ENCODE measurements at regions not wholly inside any gene's neighbourhood (a gene's known extent, or its start where the extent isn't known, plus 50 kb on each side); places are given as distances from the start of the nearest gene placed in this dataset.

- no peak for DNase-seq (ENCODE audit: low read depth, low spot score)
Observed at GRCh38 chr3:194833114-194833910, 147.6 kb downstream of the FAM43A start.

GRCh38 chr3:194836661-194837060 is 151.0 kb downstream of the FAM43A start:
- DNase-seq (ENCODE audit: low read depth, low spot score), result no peak

GRCh38 chr3:194837457-194838127 is 151.9 kb downstream of the FAM43A start:
- peak; percentile 41 for DNase-seq (ENCODE audit: low read depth, low spot score)

- no peak for DNase-seq (ENCODE audit: low read depth, low spot score)
Observed at GRCh38 chr3:194838236-194838635, 152.6 kb downstream of the FAM43A start.

- peak; percentile 86 for DNase-seq (ENCODE audit: low read depth, low spot score)
Observed at GRCh38 chr3:194840661-194841514, 155.2 kb downstream of the FAM43A start.

GRCh38 chr3:194841515-194841841 is 155.8 kb downstream of the FAM43A start:
- no peak for DNase-seq (ENCODE audit: low read depth, low spot score)

- DNase-seq (ENCODE audit: low read depth, low spot score), result no peak
Observed at GRCh38 chr3:194843556-194843955, 157.9 kb downstream of the FAM43A start.

- DNase-seq (ENCODE audit: low read depth, low spot score), result no peak
Observed at GRCh38 chr3:194844046-194844445, 158.4 kb downstream of the FAM43A start.

GRCh38 chr3:194849166-194849875 is 163.6 kb downstream of the FAM43A start:
- DNase-seq (ENCODE audit: low read depth, low spot score), result no peak

GRCh38 chr3:194851254-194851653 is 165.6 kb downstream of the FAM43A start:
- no peak for DNase-seq (ENCODE audit: low read depth, low spot score)

GRCh38 chr3:194851941-194852340 is 166.3 kb downstream of the FAM43A start:
- no peak for DNase-seq (ENCODE audit: low read depth, low spot score)

- DNase-seq (ENCODE audit: low read depth, low spot score), result peak; percentile 42
Observed at GRCh38 chr3:194852345-194852744, 166.7 kb downstream of the FAM43A start.

GRCh38 chr3:194852831-194853508 is 167.3 kb downstream of the FAM43A start:
- peak; percentile 66 for DNase-seq (ENCODE audit: low read depth, low spot score)

- no peak for DNase-seq (ENCODE audit: low read depth, low spot score)
Observed at GRCh38 chr3:194854206-194854605, 168.5 kb downstream of the FAM43A start.

- no peak for DNase-seq (ENCODE audit: low read depth, low spot score)
Observed at GRCh38 chr3:194854659-194855390, 169.1 kb downstream of the FAM43A start.

- no peak for DNase-seq (ENCODE audit: low read depth, low spot score)
Observed at GRCh38 chr3:194856296-194856695, 170.6 kb downstream of the FAM43A start.

- DNase-seq (ENCODE audit: low read depth, low spot score), result no peak
Observed at GRCh38 chr3:194857469-194858113, 171.9 kb downstream of the FAM43A start.

- DNase-seq (ENCODE audit: low read depth, low spot score), result no peak
Observed at GRCh38 chr3:194858382-194858781, 172.7 kb downstream of the FAM43A start.

- no peak for DNase-seq (ENCODE audit: low read depth, low spot score)
Observed at GRCh38 chr3:194860725-194861124, 175.0 kb downstream of the FAM43A start.

- no peak for DNase-seq (ENCODE audit: low read depth, low spot score)
Observed at GRCh38 chr3:194861375-194861774, 175.7 kb downstream of the FAM43A start.
